Heart right ventricle (tissue), 16 donors: ENCODE measurements at regions not wholly inside any gene's neighbourhood (a gene's known extent, or its start where the extent isn't known, plus 50 kb on each side); places are given as distances from the start of the nearest gene placed in this dataset.

Experiments used
- ATAC-seq, 8 donors: fragments of 200-7000 bp; cut with Tn5 transposase; one replicate each; pipeline ENCODE4 v1.9.1; 2020; ENCODE audit warnings: mild to moderate bottlenecking in 8 of 8, moderate library complexity in 8 of 8, moderate number of reproducible peaks in 1 of 8
- DNase-seq, 2 donors: peaks; one replicate each; pipeline ENCODE4 v3.0.0-alpha.2; 2020
- H3K27ac ChIP-seq, 10 donors: fragments of 200-600 bp; sonication (generic) in 2 of 10; one replicate each; pipeline versions ENCODE4 v1.5.0 to v1.8.0; 2020 to 2022; ENCODE audit warnings: mild to moderate bottlenecking in 3 of 10
- H3K27me3 ChIP-seq, 7 donors: fragments of 200-600 bp; one replicate each; pipeline ENCODE4 v1.8.0; 2021 to 2022; ENCODE audit warnings: mild to moderate bottlenecking in 2 of 7
- H3K36me3 ChIP-seq, 9 donors: fragments of 200-600 bp; sonication (generic) in 1 of 9; one replicate each; pipeline versions ENCODE4 v1.5.0 to v1.8.0; 2020 to 2022; ENCODE audit warnings: mild to moderate bottlenecking in 2 of 9
- H3K4me1 ChIP-seq, 9 donors: fragments of 200-600 bp; sonication (generic) in 1 of 9; one replicate each; pipeline versions ENCODE4 v1.5.0 to v1.8.0; 2020 to 2022; ENCODE audit warnings: mild to moderate bottlenecking in 4 of 9
- H3K4me3 ChIP-seq, 10 donors: fragments of 200-600 bp; sonication (generic) in 2 of 10; one replicate each; pipeline versions ENCODE4 v1.5.0 to v1.8.0; 2020 to 2022; ENCODE audit warnings: mild to moderate bottlenecking in 7 of 10, moderate library complexity in 2 of 10
- H3K9me3 ChIP-seq, 11 donors: fragments of 200-600 bp in 10 of 11; sonication (generic) in 2 of 11; one replicate each; pipeline versions ENCODE4 v1.5.0 to v1.8.0; 2013 to 2022; ENCODE audit warnings: mild to moderate bottlenecking in 2 of 11, control low read depth in 1 of 11, moderate library complexity in 1 of 11
- WGBS, 2 donors: extraction: QIAGEN DNeasy Blood & Tissue Kit; methylation state at CpG; one replicate each; pipeline ENCODE4 v1.1.7; 2013; ENCODE audit warnings: inconsistent platforms in 1 of 2; 5-methylcytosine and 5-hydroxymethylcytosine counted together
- intact Hi-C, 10 donors: fragments of 100-400 bp; cut with DNase I; formaldehyde crosslinking; loops; one replicate each; pipeline versions ENCODE4 v1.11.1 to v1.14.2; 2022
- TF ChIP-seq, protein P1 (sequence below), 9 donors: fragments of 200-600 bp; sonication (generic) in 2 of 9; IDR thresholded peaks; one replicate each; pipeline versions ENCODE4 v1.5.0 to v1.8.0; 2021 to 2022; ENCODE audit warnings: antibody characterized with exemption in 9 of 9, mild to moderate bottlenecking in 5 of 9, moderate library complexity in 1 of 9
- donor health status: Arrhythmogenic right ventricular cardiomyopathy.
- donor health status: ischemic (EF 13 %, LVEDD 7.1; RV severe dilation, severe dysfunction).
- donor health status: healthy with polysubstance abuse.
- donor health status: DM: no; HTN: yes; CAD: no.
- donor health status: DM: no; HTN: no; CAD: no.
- donor health status: ischemic (EF 25% LVEDD 6.9; RV normal size, moderate dysfunction).
- donor health status: ischemic (EF 25% LVEDD 5.7; RV mildly dilated, moderate dysfunction).
- donor health status: healthy.
- donor health status: DM: yes; HTN: yes; CAD: no.
- donor health status: Ischemic cardiomyopathy.
- donor health status: ischemic (EF 35%, LVEDD 5.7; RV mildly dilated, moderate dysfunction).
- donor health status: nonischemic (EF 11% LVEDD 7.7; RV severe dilation, severe dysfunction).
- donor health status: DM: yes; HTN: yes; CAD: no.
- donor health status: PGD.
- donor health status: ischemic (EF 29% LVEDD 5.4; RV normal size, mild dysfunction).
- donor health status: nonischemic (EF 23%, LVEDD 6.1; RV moderate dilation, normal function).

DNA sequence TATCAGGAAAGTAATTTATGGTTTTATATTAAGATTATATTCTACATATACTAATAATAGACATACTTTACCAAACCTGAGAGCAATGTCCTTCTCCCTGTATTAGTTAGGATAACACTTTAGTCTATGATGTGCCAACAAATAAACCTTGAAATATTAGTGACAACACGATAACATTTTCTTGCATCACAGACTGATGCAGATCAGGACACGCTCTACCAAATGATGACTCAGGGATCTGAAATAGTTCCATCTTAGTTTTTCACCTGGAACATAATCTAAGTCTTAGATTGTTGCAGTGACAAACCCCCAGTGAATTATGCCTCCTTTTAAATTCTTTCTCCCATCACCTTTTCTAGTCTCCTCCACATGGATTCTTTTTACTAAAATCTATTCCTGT is 214.2 kb downstream of the CLCN4 start:
- ATAC-seq (no peak), DNase-seq (no peak)
- Histone ChIP-seq H3K36me3 (no peaks in the 10 kb centered on the region), H3K27me3 (no peaks in the 10 kb centered on the region), H3K9me3 (peaks cover 0 to 16% (median 0%) of the 10 kb centered on the region in 11 donors), H3K4me1 (no peaks in the 10 kb centered on the region), H3K27ac (no peak overlapping the region), H3K4me3 (no peak overlapping the region)
- intact Hi-C loops, result no loop called here
- 91 to 95% methylated on average over 2 of the region's 2 CpGs for WGBS, 2 donors
- TF ChIP-seq, protein P1, sequence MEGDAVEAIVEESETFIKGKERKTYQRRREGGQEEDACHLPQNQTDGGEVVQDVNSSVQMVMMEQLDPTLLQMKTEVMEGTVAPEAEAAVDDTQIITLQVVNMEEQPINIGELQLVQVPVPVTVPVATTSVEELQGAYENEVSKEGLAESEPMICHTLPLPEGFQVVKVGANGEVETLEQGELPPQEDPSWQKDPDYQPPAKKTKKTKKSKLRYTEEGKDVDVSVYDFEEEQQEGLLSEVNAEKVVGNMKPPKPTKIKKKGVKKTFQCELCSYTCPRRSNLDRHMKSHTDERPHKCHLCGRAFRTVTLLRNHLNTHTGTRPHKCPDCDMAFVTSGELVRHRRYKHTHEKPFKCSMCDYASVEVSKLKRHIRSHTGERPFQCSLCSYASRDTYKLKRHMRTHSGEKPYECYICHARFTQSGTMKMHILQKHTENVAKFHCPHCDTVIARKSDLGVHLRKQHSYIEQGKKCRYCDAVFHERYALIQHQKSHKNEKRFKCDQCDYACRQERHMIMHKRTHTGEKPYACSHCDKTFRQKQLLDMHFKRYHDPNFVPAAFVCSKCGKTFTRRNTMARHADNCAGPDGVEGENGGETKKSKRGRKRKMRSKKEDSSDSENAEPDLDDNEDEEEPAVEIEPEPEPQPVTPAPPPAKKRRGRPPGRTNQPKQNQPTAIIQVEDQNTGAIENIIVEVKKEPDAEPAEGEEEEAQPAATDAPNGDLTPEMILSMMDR (IDR thresholded peaks at IDR 0.05), result no peak

DNA sequence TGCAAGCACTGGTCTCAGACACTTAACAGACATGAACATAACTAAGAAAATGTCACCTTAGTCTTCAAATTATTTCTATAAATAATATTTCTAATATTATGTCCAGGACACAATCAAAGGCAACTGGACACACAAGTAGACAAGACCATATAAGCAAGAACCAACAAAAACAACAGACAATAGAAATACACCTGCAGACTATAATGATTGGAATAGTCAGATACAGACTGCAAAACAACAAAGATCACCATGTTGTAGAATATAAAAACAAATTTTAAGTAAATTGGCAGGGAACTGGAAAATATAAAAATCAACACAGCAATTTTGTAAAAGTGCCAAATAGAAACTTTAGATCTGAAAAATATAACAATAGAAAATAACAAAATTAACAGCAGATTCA is 220.7 kb downstream of the CLCN4 start:
- DNase-seq (no peak), ATAC-seq (no peak)
- Histone ChIP-seq H3K9me3 (peaks cover 0 to 30% (median 10%) of the 10 kb centered on the region in 11 donors), H3K36me3 (no peaks in the 10 kb centered on the region), H3K4me1 (no peaks in the 10 kb centered on the region), H3K27me3 (no peaks in the 10 kb centered on the region), H3K27ac (no peak overlapping the region), H3K4me3 (no peak overlapping the region)
- intact Hi-C loops, result no loop called here
- TF ChIP-seq, protein P1 (IDR thresholded peaks at IDR 0.05), result no peak

DNA sequence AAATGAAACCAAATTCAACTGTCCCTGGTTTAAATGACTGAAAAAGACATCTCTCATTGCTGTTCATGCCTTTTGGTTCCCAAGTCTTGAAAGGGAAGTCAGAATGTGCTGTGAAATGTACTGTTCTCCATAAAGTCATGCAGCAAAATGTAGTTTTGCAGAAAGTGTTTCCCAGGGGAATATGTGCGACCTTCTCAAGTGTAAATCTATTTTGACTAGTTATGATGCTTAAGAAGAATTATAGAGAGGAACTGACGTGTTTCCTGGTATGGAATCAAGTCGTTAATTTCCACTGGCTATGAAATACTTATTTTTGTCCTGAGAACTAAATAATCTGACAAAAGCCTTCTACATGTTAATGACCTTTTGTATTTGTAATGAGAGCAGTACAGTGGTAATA is 223.1 kb downstream of the CLCN4 start:
- no peaks in the 10 kb centered on the region for H3K27me3 ChIP-seq
- no peak overlapping the region for H3K4me3 ChIP-seq
- peaks cover 0 to 30% (median 10%) of the 10 kb centered on the region in 11 donors for H3K9me3 ChIP-seq
- DNase-seq, result no peak
- no peak overlapping the region for H3K27ac ChIP-seq
- ATAC-seq, result no peak
- 26 to 54% methylated on average over 3 of the region's 3 CpGs for WGBS, 2 donors
- TF ChIP-seq, protein P1 (IDR thresholded peaks at IDR 0.05), result no peak
- intact Hi-C loops, result no loop called here
- no peaks in the 10 kb centered on the region for H3K36me3 ChIP-seq
- H3K4me1 ChIP-seq, result no peaks in the 10 kb centered on the region

- no peaks in the 10 kb centered on the region for H3K27me3 ChIP-seq
- DNase-seq, result no peak
- intact Hi-C loops, result no loop called here
- no peak overlapping the region for H3K4me3 ChIP-seq
- TF ChIP-seq, protein P1 (IDR thresholded peaks at IDR 0.05), result no peak
- peaks cover 0 to 30% (median 10%) of the 10 kb centered on the region in 11 donors for H3K9me3 ChIP-seq
- no peak overlapping the region for H3K27ac ChIP-seq
- ATAC-seq, result no peak
- H3K36me3 ChIP-seq, result no peaks in the 10 kb centered on the region
- H3K4me1 ChIP-seq, result no peaks in the 10 kb centered on the region
- 58 to 76% methylated on average over 2 of the region's 2 CpGs for WGBS, 2 donors
Observed at GRCh38 chrX:10380300-10380699, 223.5 kb downstream of the CLCN4 start.

GRCh38 chrX:10381193-10381592 is 224.4 kb downstream of the CLCN4 start:
- no peak for DNase-seq
- TF ChIP-seq, protein P1 (IDR thresholded peaks at IDR 0.05), result no peak
- no peaks in the 10 kb centered on the region for H3K27me3 ChIP-seq
- no peaks in the 10 kb centered on the region for H3K4me1 ChIP-seq
- no peak overlapping the region for H3K27ac ChIP-seq
- ATAC-seq, result no peak
- intact Hi-C loops, result no loop called here
- WGBS, 2 donors, result 77 to 85% methylated on average over 1 of the region's 1 CpG
- H3K4me3 ChIP-seq, result no peak overlapping the region
- H3K36me3 ChIP-seq, result no peaks in the 10 kb centered on the region
- H3K9me3 ChIP-seq, result peaks cover 0 to 23% (median 9%) of the 10 kb centered on the region in 11 donors
